Stimulated activated CD4-positive, alpha-beta T cell treated with anti-CD3 and anti-CD28 coated beads, Interleukin-12 subunit alpha, Interleukin-12 subunit beta, amount 100 ng/mL, for 24 hours (primary cell): ENCODE measurements at regions not wholly inside any gene's neighbourhood (a gene's known extent, or its start where the extent isn't known, plus 50 kb on each side); places are given as distances from the start of the nearest gene placed in this dataset.

Source experiments
- DNase-seq, 2 experiments: peaks; one replicate each; pipeline ENCODE4 v3.0.0-alpha.2; 2020; ENCODE audit warnings: low read depth in 2 of 2

DNA sequence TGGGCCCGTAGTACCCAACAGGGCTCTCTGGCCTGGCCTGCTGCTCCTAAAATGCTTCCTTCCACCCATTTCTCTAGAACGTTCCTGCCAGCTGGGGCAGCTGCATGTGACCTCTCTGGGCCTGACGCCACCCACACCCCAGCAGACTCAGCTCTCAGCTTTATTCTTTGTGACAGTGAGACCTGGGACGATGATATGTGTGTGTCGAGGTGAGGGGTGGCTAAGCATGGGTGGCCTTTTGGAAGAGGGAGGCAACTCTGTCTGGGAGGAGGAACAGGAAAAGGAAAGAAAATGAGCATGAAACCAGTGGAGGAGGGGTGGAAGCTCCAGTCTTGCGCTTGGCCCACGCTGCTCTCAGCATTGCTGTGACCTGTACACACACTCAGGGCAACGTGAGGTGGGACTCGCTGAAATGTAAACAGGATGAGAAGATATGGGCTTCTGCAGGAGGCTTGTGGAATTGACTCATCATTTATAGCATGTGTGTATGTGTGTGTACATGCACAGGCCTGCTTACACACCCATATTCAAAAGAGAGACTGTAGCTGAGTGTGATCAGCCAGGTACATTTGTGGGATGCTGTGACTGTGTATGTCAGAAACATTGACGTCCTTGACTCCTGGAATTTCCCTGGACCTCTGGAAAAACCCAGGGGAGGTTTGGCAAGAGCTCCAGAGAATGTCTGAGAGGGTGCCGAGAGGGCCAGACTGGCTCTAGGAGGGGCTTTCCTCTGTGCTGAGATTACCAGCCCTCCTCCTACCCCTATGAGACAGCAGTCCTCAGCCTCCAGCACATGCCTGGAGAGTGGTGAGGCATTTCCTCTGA, 137.9 kb downstream of the PJA1 start:
- DNase-seq = no peak

DNA sequence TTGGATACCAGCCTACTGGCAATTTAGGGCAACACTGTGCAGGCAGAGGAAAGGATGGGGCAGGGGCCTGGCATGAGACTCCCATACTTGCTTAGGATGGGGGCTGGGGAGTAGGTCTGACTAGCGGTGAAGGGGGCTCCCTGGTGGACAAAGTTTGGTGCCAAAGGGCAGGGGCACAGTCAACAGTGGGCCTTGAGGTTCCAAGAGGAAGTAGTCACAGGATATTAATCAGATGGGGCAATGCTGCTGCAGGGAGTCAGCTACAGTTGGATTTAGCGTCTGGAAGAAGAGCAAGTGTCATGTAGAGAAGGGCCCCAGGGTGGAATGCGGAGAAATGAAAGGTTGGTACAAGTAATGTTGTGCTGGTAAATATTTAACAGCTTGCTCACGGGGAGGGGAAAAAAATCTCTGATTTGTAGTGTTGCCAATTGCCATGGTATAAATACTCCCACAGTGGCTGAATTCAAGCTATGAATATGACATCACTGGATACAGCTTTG, 139.4 kb downstream of the PJA1 start:
- DNase-seq = no peak

DNA sequence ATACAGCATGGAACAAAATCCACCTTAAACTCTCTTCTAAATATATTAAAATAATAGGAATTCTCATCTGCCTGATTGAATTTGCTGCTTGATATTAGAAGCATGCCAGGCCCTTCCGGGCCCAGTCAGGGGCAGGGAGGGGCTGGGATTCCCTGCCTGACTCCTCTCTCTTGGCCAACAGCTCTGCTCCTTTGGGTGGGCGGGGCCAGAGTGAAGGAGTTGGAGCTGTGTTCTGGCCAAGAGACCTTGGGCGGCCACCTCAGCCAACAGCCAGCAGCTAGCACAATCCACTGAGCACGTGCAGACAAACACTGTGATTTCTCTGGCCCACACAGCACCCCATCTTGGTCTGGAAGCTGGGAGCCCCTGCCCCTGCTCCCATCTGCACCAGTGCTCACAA, 140.3 kb downstream of the PJA1 start:
- DNase-seq = no peak

DNA sequence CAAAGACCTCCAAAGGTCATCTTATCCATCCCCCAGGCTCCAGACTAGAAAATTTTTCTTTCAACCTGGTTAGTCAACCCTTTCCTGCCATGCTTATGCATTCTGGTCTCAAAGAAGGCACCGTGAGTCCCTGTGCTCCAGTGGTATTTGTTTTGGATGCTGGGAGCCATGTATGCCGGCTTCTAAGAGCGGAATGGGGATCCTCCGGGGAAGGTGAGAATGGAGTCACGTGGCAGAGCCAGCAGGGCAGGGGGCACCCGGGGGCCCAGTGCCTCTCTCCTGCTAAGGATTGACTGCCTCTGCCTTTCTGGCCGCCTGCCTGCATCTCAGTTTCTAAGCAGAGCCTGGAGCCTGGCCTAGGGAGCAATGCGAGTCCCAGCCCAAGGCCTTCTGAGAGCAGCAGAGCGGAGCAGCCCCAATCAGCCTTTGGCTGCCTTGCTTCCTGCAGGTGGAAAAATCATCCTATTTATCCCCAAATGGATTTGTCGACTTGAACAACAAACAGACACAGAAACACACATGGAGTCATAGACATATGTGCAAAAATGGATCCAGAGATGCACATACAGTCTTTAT, 141.0 kb downstream of the PJA1 start:
- DNase-seq = no peak

DNA sequence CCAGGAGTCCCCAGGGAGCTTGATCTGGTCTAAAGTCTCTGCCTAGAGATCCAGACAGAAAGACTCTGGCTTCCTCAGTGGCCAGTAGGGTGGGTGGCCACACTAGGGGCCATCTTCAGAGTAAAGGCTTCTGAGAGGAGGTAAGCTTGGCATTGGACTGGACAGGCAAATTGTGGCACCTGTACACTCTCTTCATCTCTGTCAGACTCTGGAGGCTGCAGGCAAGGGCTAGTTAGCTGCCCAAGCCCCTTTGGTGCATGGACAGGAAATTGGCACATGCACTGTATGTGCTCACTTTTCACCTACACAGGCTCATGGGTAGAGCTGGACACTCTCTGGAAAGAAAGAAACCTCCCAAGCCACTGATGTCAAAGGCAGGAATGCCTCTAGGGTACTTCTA, 142.8 kb downstream of the PJA1 start:
- DNase-seq = no peak

DNA sequence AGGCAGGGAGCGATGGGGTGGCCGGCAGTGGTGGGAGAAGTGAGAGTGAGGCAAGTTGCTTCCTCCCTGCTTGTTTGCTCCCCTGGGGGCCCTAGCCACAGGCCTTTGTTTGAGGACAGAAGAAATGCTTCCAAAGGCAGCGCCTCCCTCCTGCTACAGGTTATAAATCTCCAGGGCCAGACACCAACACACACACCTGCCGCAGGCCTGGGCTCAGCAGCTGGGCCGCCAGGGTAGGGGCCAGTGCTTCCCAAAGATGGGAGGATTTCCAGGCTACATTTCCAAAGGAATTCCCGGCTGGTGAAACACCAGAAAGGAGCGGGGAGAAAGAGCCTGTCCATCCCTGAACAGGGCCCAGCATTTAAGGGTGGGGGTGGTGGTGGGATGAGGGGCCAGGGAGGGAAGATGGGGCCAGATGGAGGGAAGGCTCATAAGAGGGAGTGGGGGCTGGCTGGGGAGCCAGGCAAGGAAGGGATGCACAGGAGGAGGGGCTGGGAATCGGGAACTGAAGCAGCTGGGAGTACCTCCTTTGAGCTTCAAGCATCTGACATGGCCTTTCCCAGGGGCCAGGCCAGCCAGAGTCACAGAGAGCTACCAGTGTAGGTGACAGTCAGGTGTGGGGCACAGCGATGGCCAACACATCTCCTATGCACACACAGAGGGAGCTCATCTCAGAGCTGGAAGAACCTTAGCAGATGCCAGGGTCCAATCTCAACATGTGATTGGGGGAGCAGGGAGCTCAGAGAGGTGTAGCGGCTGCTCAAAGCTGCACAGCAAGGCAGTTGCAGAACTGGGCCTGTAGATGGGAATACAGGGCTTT, 143.9 kb downstream of the PJA1 start:
- DNase-seq = no peak

DNA sequence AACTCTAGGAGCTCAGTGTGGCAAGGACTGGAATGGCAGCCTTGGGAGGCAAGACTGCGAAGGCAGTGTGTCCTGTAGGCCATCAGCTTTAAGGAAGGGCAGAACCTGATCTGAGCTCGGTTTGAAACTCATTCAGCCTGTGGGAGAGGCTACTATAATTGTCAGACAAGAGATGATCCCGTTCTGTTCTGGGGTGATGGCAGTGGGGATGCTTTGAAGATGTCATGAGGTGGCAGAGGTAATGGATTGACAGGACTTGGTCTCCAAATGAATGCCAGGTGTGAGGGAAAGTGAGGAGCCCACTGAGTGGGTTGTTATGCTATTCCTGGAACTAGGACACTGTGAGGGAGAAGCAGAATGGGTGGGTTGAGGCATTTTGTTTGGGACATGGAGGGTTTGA, 144.9 kb downstream of the PJA1 start:
- DNase-seq = no peak

DNA sequence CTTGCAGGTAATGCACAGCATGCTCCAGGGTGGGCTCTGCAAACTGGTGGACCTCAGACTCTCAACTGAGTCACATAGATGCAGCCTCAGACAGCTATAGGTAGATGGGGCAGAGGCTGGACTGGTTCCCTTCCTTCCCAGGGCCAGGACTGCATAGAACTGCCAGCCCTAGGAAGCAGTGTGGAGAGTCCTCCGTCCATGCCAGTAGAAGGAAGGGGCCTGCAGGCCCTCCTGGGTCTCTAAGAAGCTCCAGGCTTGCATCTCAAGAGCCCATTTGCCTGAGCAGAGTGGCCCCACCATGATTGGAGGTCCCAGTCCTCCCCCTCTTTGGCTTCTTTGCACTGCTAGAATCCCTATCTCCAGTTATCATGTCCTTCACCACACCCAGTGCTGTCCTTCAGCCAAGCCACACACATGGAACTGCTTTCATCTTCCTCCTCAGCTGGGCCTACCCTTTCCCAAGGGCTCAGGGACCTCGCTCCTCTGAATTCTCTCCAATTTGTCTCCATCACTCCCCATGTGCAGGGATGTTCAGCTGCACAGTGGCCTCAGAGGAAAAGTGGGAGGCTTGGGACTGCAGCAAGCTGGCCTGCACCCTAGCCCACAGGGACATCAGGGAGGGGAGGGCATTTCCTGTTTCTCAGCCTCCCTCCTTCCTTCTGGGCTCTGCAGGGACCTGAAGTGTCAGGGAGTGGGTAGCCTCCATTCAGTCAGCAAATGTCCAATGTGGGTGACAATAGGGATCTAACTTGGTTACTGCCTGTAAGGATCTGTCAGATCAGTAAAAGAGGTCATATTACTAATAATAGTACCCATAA, 146.0 kb downstream of the PJA1 start:
- DNase-seq = no peak

DNA sequence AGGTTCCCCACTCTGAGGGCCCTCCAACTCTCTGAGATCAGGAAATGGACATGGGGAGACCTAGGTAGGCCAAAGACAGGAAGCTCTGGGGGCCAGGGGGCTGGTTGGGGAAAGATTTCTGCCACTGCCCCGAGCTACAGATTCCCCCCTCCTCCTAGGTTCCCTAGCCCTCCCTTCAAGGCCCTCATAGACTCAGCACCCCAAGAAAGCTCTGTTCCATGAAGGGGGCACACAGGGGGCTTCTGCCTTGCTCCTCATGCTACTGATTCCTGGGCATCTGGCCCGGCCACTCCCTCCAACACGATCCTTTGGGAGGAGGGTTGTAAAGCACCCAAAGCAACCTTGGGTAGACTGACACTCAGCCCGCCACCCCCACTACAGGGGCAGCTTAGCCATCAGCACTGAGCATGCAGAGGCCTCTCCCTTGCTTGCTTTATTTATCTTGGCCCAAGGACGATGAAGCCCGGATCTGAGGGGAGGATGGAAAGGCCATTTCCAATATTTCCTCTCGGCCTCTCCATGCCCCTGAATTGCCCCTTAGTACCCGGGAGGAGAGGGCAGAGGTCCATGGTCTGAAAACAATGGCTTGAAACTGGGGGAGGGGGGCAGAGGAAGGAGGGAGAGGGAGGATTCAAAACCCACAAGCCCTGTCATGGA, 146.7 kb downstream of the PJA1 start:
- no peak for DNase-seq

DNA sequence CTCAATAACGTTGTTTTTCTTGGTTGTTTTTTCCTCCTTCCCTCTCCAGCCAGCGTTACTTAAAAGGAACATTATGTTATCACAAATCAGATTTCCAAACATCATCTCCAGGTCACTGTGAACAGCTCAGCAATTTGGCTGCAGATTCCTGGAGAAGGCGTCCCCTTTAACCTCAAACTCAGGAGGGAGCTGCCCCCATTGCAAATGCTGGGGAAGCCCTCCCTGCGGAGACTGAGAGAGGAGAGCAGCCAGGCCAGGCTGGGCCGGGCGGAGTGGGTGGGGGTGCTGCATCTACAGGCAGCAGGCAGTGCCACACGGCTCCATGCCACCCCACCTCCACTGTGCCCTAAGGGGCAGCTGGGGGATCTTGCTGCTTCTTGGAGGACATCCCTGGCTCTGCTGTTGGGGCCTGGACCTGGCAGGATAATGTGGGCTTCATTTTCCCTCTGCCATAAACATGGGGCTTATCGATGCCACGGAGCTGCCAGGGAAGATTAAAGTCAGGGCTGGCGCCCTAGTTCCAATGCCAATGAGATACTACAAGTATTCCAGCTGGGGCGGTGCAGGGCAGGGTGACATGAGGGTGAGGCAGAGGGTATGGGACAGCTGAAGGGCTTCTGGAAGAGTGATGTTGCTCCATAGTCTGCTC, 148.8 kb downstream of the PJA1 start:
- no peak for DNase-seq

DNA sequence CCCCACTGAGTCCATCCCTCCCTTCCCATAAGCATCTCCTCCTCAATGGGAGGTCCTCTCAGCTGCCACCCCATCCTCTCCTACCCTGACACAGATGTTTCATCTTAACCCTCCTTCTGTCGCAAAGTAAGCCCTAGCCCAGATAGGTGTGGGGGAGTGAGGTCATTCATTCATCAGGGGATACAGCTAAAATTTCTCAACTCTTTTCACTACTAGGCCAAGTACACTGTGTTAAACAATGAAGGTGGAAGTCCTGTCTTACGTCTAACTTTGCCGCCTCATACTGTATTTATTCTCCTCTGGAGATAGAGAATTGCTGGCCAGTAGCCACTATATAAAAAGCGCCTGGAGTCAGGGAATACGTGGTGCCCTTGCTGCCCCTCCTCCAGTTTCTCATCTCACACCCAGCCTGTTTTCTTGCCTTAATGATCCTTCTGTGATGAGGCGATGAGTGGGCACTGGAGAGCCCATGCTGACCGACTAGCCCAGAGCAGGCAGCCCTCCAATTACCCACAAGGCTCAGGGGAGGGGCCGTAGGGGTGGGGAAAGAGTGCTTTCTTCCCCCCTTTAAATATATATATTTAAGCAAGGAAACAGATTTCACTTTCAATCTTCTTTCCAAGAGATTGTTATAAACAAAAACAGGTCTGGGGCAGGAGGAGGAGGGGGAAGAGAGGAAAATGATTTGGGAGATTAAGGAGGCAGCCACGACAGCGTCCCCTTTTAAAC, 149.5 kb downstream of the PJA1 start:
- DNase-seq = no peak

DNA sequence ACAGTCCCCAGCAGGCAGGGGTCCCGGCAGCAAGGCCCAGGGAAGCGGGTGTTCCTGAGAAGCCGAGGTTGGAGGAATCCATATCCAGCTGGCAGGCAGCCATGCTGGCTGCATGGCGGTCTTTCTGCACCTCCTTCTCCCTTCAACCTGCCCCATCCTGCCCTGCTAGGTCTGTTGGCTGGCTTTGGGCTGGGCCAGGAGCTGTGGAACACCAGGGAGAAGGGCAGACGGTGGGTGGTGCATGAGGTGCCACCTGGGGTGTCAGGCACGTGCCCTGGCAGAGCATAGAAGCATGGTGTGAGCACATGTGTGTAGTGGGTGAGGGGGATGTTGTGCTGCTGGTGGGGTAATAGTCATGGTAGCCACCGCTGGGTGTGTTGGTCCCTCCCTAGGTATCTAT, 150.1 kb downstream of the PJA1 start:
- no peak for DNase-seq

DNA sequence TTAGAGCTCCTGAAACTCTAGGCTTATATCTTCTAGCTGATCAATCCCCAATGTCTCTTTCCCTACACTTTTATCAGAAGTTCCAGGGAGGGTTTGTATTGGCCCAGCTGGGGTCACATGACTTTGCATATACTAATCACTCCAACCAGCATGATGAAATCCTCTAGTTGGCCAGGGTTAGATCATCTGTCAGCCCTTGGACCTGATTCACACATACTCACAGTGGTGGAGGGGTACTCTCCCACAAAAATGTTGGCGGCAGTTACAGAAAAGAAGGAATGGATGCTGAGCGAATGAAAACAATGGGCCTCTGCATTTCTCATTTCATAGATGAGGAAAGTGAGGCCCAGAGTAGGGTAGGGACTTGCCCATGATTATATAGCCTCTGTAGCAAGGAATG, 151.1 kb downstream of the PJA1 start:
- no peak for DNase-seq

DNA sequence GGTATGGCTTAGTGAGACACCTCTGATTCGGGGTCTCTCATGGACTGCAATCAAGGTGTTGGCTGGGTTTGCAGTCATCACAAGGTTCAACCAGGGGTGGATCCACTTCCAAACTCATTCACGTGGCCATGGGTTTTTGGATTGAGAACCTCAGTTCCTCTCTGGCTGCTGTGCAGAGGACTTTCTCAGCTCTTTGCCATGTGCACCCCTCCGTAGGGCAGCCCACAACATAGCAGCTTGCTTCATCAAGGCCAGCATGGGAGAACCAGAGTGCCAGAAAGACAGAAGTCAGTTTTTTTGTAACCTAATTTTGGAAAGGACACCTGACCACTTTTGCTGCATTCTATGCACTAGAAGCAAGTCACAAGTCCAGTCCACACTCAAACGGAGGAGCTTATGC, 154.9 kb downstream of the PJA1 start:
- DNase-seq = no peak

DNA sequence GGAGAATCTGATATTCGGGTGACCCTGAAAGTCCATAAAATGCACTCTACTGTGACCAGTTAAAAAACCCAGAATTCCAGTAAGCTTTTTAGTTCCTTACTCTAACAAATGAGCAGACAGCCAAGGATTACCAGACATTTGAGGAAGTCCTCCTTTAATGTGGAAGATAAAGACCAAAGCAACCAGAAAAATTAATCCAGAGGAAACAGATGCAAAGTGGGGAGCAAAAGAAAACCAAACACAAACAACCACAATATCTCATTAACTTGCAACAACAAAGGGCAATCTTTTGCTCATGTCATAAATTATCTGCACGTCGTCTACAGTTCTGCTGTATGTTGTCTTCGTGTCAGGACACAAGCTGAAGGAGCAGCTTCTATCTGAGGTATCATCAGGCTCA, 164.4 kb downstream of the PJA1 start:
- DNase-seq = no peak

DNA sequence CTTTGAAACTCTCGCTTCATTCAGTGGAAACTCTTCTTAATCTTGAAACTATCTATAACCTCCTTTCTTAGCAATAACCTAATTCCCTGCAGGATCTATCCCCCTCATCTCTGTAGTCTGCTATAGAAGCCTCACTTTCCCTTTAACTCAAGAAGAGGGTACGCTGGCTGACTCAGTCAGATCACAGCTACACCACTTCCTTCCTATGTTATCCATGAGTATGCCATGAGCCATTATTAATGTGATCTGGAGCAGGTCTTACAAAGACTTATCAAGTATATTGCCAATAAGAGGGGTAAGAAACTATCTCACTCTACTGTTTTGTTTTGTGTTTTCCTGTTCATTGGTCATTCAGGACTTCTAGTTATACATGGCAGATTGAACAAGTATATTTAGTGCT, 165.3 kb downstream of the PJA1 start:
- DNase-seq = no peak

DNA sequence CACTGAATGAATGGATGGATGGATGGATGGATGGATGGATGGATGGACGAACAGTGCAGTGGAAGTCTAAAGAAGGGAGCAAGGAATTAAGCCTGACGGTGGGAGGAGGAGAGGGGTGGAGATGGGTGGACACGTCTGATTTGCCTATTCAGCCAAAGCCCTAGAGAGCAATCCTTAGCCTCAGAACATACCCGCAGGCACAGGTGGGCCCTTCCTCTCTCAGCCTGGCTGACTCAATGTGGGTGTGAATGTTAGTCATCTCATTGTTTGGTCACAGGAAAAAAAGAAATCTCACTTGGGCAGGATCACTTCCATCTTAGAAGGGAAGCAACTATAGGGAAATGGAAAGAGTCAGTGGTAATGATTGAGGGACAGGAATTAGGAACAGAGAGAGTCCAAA, 165.9 kb downstream of the PJA1 start:
- no peak for DNase-seq

DNA sequence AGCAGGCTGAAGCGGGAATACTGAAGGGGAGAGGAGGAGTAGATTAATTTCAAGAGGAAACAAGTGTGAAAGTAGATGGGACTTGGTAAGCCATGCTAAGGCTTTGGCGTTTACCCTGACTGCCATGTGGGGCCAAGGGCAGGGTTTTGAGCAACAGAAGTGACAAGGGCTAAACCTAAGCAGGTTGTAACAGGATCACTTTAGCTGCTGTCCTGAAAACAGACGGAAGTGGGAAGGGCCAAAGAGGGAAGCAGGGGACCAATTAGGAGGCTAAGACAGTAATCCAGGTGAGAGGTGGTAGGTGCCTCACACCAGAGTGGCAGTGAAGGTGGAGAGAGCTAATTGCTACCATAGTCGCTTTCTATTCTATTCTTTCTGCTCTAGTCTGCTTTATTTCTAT, 166.5 kb downstream of the PJA1 start:
- no peak for DNase-seq

DNA sequence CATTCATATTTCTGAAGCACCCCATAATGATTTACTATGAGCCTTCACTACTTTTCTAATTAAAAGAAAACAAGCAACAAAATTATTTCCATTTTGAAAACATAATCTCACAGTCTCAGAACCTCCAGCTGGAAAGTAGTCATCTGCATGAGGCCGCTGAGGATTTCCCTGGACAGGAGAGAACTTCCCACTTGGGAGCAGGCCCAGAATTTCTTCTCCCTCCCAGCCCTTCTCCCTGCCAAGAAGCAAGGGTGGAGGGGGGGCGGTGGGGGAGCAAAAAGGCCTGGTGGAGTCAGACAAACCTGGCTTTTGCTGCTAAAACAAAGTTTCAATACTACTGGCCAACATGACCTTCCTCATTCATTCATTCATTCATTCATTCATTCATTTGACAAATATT, 167.3 kb downstream of the PJA1 start:
- DNase-seq = no peak

DNA sequence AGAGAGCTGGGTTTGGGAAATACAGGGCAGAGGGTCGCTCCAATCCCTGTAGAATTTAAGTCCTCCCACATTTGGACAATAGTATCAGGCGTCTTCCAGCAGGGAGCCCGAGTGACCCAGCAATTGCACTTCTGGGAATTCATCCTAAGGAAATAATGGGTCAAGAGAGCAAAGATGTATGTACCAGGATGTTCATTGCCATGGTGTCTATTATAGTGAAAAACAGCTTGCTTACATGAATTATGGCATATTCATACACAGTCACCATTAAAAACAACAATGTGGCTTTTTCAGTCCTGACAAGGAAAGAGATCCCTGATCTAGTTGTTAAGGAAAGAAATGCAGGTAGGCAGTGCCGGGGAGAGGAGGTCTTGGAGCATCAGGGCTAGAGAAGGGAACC, 167.7 kb downstream of the PJA1 start:
- DNase-seq = no peak
